Activated naive CD4-positive, alpha-beta T cell treated with anti-CD3 and anti-CD28 coated beads, Interleukin-2, amount 50 U/mL, for 24 hours (primary cell): ENCODE measurements at regions not wholly inside any gene's neighbourhood (a gene's known extent, or its start where the extent isn't known, plus 50 kb on each side); places are given as distances from the start of the nearest gene placed in this dataset.

Experiments
- H3K27ac Mint-ChIP-seq: one replicate; pipeline ENCODE4 v1.8.0; 2021; ENCODE audit warnings: mild to moderate bottlenecking, mixed read lengths
- H3K27me3 Mint-ChIP-seq: one replicate; pipeline ENCODE4 v1.8.0; 2021; ENCODE audit warnings: mixed read lengths
- H3K36me3 Mint-ChIP-seq: one replicate; pipeline ENCODE4 v1.8.0; 2021; ENCODE audit warnings: mixed read lengths
- H3K4me1 Mint-ChIP-seq: one replicate; pipeline ENCODE4 v1.8.0; 2021; ENCODE audit warnings: mixed read lengths
- H3K4me3 Mint-ChIP-seq: one replicate; pipeline ENCODE4 v1.8.0; 2021; ENCODE audit warnings: mild to moderate bottlenecking, mixed read lengths
- H3K9me3 Mint-ChIP-seq: one replicate; pipeline ENCODE4 v1.8.0; 2021; ENCODE audit warnings: mixed read lengths

DNA sequence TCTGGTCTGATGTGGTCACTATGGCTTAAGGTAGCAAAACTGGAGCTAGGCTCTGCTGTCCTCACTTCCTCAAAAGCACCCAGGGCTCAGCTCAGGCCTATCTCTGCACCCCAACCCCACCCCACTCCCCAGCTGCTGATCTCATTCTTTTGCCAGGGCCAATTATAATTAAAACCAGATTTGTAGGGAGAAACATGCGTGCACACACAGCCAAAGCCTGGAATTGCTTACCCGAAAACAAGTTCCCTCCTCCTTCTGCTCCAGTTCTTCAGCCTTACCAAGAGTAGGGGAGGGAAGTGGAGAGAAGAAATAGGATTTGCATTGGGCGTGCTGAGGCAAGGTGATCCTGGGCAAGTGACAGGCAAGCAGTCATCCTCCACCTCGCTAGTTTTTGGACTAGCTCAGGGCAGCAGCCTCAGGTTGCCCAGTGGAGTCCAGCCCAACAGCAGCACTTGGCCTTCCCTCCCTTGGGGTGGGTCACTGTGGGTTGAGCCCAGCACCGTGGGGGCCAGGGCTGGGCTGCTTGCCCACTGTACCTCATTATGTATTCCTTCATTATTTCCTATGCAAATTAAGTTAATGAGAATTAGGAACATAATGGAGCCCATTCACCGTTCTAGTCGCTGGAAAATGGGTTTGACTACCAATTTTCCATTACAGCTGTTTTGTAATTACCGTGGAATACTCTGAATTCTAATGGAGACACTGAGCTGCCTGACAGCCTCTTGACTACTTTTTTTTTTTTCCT, 199.1 kb upstream of the CELF4 start:
- Mint-ChIP-seq H3K9me3 (no peaks in the 10 kb centered on the region), H3K4me3 (no peak overlapping the region), H3K27ac (no peak overlapping the region), H3K4me1 (no peaks in the 10 kb centered on the region), H3K27me3 (no peaks in the 10 kb centered on the region), H3K36me3 (no peaks in the 10 kb centered on the region)

DNA sequence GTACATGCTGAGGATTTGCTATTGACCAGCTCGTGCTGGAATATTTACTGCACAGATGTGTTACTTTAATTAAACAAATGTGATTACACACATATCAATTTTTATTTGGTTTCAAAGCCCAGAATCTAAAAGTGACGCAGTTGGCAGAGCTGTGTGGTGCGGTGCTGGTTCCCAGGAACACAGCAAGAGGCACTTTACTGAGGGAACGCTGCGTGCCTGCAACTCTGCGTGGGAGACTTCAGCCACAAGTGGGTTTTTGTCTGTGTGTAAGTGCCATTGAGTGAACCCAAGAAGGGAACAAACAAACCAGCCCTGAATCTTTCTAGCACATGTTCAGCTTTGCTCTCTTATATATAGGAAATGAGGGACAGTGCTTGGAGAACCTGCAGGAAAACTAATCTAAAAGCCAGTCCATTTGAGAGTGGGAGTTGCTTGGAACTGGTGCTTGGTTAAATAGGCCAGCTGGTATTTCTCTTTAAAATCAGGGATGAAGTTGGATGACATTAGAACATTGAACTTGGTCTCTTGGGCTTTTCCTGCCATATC, 196.6 kb upstream of the CELF4 start:
- no peak overlapping the region for H3K27ac Mint-ChIP-seq
- H3K36me3 Mint-ChIP-seq = no peaks in the 10 kb centered on the region

DNA sequence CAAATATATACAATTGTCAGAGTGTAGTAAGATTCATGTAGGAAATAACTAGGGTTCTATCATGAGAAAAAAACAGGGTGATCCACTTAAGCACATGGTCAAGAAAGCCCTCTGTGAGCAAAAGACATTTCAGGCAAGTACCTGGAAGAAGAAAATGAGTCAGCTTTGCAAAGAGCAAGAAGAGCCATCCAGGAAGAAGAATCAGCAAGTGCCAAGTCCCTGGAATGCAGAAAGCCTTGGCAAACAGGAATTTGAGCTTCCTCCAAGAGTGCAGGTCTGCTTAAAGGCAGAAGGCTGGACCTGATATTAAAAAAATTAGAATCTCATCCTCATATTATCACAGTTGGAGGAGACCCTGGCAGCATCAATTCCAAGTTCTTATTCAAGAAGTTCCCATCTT, 188.5 kb upstream of the CELF4 start:
- Mint-ChIP-seq H3K36me3 (no peaks in the 10 kb centered on the region), H3K9me3 (no peaks in the 10 kb centered on the region), H3K4me3 (no peak overlapping the region), H3K27ac (no peak overlapping the region), H3K27me3 (peaks cover 3% of the 10 kb centered on the region), H3K4me1 (no peaks in the 10 kb centered on the region)

More for the DNA sequence above, 196.6 kb upstream of the CELF4 start:
- H3K9me3 Mint-ChIP-seq = no peaks in the 10 kb centered on the region
- no peak overlapping the region for H3K4me3 Mint-ChIP-seq
- no peaks in the 10 kb centered on the region for H3K27me3 Mint-ChIP-seq
- H3K4me1 Mint-ChIP-seq = no peaks in the 10 kb centered on the region

DNA sequence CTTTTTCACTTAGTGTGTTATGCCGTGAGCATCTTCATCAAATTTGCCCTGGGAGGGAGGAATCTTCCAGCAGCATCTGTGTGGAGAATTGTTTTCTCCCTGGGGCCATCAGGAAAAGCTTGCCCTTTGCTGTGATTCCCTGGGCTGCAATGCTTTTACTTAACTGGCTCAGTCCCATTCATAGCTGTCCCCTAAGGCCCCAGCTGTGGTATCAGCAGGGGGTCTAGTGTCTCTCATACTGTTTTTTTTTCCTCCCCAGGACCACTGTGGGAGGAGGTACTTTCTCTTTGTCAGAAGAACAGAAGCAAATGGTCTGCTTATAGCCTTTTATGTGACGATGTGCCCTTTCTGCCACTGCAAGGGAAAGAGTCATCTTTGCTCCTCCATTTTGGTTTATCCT, 176.8 kb upstream of the CELF4 start:
- Mint-ChIP-seq H3K4me3 (no peak overlapping the region), H3K9me3 (peaks cover 4% of the 10 kb centered on the region), H3K36me3 (no peaks in the 10 kb centered on the region), H3K27ac (no peak overlapping the region), H3K27me3 (peaks cover 1% of the 10 kb centered on the region), H3K4me1 (no peaks in the 10 kb centered on the region)

DNA sequence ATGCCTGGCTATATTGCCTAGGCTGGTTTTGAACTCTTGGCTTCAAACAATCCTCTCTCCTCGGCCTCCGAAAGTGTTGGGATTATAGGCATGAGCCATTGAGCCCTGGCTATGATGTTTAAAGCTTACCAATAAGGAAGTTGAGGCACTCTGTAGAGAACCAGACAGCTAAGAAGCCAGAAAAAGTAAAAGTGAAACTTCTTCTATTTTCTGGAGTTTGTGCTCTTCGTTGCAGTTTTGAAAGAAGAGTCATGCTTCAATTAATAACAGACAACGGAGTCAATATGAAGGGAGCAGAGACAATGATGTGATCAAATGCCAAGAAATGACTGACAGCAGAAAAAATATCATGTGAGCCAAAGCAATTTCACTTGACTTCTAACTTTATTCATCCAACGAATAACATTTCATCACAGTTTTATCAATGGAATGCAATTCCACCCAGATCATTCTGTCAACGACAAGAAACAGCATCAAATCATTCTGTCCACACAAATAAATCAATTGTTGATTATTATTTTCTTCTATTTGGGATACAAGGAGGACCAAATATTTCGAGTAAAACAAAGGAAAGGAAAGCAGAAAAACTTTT, 175.5 kb upstream of the CELF4 start:
- H3K27ac Mint-ChIP-seq = no peak overlapping the region
- peaks cover 1% of the 10 kb centered on the region for H3K27me3 Mint-ChIP-seq
- H3K9me3 Mint-ChIP-seq = peaks cover 4% of the 10 kb centered on the region
- H3K36me3 Mint-ChIP-seq = no peaks in the 10 kb centered on the region
- H3K4me3 Mint-ChIP-seq = no peak overlapping the region
- no peaks in the 10 kb centered on the region for H3K4me1 Mint-ChIP-seq

DNA sequence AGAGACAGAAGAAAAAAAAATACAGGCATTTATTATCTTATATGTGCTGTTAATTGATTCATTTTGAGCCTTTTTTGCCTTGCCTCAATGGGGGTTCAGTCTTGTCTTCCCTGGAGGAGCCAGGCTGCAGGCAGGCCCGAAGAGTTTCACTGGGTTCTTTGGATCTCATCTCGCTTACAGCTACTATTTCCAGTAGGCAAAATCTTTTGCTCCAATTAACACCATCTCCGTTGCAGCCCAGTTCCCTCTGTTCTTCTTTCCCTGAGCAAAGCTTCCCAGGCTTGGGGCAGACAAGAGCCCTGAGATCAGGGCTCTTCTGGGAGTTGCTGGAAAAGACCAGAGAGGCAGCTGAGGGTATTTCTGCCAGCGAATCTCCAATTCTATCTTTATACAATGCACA, 168.8 kb upstream of the CELF4 start:
- Mint-ChIP-seq H3K4me1 (no peaks in the 10 kb centered on the region), H3K27me3 (no peaks in the 10 kb centered on the region), H3K9me3 (peaks cover 5% of the 10 kb centered on the region), H3K27ac (no peak overlapping the region), H3K4me3 (no peak overlapping the region), H3K36me3 (no peaks in the 10 kb centered on the region)

DNA sequence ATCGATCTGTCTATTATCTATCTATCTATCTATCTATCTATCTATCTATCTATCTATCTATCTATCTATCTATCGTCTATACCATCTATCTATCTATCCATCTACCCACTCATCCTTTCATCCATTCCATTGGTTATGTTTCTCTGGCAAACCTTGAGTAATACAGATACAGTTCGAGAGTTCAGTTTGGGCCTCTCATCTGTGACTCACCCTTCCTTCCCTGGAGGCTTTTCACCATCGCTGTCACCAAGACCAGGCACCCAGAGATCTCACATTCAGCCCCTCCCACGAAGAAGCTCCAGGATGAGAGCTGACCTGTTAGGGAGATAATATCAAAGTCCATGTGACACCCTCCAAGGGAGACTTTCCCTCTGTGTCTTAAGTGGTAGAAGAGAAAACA, 164.1 kb upstream of the CELF4 start:
- Mint-ChIP-seq H3K4me3 (no peak overlapping the region), H3K36me3 (no peaks in the 10 kb centered on the region), H3K9me3 (peaks cover 10% of the 10 kb centered on the region), H3K27me3 (no peaks in the 10 kb centered on the region), H3K27ac (no peak overlapping the region), H3K4me1 (no peaks in the 10 kb centered on the region)

DNA sequence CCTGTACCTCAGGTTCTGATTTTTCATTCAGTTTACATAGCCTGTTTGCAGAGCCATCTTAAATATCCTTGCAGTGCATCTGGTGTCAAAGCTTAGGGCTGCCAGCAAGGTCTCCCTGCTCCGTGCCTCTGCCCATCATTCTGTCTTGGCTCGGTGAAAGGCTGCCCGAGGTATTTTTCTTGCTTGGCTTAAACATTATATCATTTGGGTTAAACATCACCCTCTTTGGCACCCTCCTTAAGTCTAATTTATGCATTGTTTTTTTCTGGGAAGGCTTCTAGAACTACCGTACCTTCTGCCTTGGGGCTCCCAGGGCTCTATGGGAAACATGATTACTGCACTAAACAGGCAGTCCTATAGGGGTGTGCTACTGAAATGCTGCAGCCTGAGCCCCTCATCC, 158.6 kb upstream of the CELF4 start:
- Mint-ChIP-seq H3K9me3 (peaks cover 5% of the 10 kb centered on the region), H3K4me3 (no peak overlapping the region), H3K27me3 (no peaks in the 10 kb centered on the region), H3K27ac (no peak overlapping the region), H3K4me1 (no peaks in the 10 kb centered on the region), H3K36me3 (no peaks in the 10 kb centered on the region)

DNA sequence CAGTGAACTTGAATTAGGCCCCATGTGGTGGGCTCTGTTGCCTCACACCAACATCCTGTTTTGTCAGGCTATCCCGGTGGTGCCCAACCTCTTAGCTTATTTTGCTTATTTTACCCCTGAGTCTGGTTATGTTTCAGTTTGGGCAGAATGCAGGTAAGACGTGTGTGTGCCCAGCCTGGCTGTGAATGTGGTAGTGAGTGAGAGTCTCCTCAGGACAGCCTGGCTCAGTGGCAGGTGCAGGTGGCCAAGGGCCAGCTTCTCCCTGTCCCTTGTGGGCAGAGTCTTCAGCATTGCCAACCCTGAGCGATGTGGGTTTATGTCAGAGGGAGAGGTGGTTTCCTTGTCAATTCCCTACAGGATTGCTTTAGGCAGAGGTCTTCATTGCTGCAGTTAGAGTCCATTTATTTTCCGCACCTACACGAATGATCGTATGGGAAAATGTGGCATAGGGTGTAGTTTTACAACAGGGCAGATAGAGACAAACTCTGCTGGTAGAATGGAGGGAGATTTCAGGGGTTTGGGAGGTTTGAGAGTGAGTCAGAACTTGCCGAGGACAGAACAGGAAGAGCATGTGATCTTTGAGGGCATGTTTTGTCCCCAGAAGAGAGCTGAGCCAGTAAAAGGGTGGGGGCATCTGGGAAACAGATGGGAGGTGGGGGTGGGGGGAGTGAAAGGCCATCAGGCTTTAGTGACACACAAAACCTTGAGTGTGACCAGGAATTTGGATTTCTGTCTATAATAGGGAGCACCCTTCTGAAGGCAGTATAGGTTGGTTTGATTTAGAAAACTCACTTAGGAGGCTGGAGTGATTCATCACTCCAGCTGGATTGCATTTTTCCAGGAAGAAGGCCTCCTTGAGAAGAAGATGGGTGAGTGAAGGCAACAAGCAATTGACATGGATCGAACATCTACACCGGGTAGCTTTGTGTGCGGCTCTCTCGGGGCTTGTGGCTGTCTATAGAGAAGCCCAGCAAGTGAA, 156.2 kb upstream of the CELF4 start:
- Mint-ChIP-seq H3K36me3 (no peaks in the 10 kb centered on the region), H3K4me3 (no peak overlapping the region), H3K27ac (no peak overlapping the region), H3K4me1 (no peaks in the 10 kb centered on the region), H3K9me3 (no peaks in the 10 kb centered on the region), H3K27me3 (no peaks in the 10 kb centered on the region)

DNA sequence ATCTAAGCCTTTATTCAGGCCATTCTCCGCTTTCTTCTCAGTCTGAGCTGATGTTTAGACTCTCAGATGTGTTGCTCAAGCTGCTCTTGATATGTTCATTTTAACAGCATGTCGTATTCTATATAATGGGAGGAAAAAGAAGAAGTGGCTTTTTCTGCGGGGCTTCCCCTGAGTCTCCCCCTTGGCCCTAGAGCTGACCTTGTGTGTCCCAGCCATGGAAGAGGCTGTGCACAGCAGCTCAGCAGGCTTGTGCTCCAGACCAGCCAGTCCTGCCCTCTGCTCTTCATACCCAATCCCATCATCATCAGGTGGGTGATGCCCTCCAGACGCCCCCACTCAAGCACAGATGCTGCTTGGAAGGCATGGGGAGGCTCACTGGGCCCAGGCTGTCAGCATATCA, 155.1 kb upstream of the CELF4 start:
- H3K36me3 Mint-ChIP-seq = no peaks in the 10 kb centered on the region
- H3K4me1 Mint-ChIP-seq = no peaks in the 10 kb centered on the region
- no peak overlapping the region for H3K4me3 Mint-ChIP-seq
- H3K27ac Mint-ChIP-seq = no peak overlapping the region
- H3K27me3 Mint-ChIP-seq = no peaks in the 10 kb centered on the region
- H3K9me3 Mint-ChIP-seq = no peaks in the 10 kb centered on the region

DNA sequence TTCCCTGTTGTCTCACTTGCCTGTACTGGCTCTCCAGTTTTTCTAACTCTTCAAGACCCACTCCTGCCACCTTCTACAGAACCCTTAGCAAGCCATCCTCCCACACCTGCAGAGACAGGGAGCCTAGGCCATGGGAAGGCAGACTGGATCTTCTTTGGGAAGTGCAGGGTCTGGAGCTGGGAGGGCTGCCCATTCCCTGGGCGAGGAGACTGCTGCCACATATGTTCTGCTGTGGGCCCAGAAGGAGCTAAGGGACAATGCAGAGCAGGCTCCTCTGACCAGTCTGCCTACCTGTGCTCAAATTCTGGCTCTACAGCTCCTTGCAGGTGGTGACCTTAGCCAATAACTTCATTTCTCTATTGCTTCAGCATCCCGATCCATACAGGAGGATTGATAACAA, 152.1 kb upstream of the CELF4 start:
- no peak overlapping the region for H3K27ac Mint-ChIP-seq
- H3K9me3 Mint-ChIP-seq = no peaks in the 10 kb centered on the region
- H3K4me1 Mint-ChIP-seq = no peaks in the 10 kb centered on the region
- no peaks in the 10 kb centered on the region for H3K27me3 Mint-ChIP-seq
- no peaks in the 10 kb centered on the region for H3K36me3 Mint-ChIP-seq
- H3K4me3 Mint-ChIP-seq = no peak overlapping the region

DNA sequence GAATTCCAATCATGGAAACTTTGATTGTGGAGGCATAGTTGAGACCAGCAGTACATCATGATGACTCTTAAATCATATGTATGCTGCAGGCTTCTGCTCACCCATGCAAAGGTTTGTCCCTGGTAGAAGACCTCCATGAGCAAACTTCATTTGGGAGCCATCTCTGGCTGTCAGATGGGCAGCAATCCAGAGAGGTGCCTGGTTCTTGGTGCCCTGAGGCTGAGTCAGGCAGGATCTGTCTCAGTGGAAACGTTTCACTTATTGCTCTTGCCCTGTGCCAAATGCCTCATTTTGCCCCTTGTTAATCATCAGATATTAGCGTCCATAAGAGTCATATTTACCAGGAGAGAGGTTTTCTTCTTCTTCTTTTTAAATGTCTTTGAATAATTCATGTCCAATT, 151.5 kb upstream of the CELF4 start:
- Mint-ChIP-seq H3K27ac (no peak overlapping the region), H3K36me3 (no peaks in the 10 kb centered on the region), H3K4me3 (no peak overlapping the region), H3K9me3 (no peaks in the 10 kb centered on the region), H3K27me3 (no peaks in the 10 kb centered on the region), H3K4me1 (no peaks in the 10 kb centered on the region)

DNA sequence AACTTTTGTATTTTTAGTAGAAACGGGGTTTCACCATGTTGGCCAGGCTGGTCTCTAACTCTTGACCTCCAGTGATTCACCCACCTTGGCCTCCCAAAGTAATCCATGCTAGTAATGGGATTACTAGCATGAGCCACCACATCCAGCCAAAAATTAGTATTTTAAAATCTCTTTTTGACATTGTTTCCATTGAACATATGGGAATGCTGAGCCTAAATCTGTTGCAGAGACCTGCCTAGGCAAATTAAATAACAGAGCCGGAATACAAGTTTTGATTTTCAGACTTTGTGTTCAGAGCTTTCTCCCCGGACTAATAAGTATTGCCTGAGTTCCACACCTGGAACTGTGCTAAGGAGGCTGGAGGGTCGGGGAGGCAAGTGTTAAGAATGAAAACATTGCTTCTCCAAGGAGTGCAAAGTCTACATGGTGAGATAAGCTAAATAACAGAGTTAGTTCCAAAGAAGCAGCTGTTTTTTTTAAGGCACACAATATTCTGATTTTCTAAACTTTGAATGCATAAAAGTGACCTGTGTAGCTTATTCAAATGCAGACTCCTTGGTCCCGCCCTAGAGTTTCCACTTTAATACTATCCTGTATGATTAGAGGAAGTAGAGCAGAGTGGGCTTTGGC, 150.6 kb upstream of the CELF4 start:
- Mint-ChIP-seq H3K4me3 (no peak overlapping the region), H3K9me3 (no peaks in the 10 kb centered on the region), H3K36me3 (no peaks in the 10 kb centered on the region), H3K4me1 (no peaks in the 10 kb centered on the region), H3K27me3 (no peaks in the 10 kb centered on the region), H3K27ac (no peak overlapping the region)

DNA sequence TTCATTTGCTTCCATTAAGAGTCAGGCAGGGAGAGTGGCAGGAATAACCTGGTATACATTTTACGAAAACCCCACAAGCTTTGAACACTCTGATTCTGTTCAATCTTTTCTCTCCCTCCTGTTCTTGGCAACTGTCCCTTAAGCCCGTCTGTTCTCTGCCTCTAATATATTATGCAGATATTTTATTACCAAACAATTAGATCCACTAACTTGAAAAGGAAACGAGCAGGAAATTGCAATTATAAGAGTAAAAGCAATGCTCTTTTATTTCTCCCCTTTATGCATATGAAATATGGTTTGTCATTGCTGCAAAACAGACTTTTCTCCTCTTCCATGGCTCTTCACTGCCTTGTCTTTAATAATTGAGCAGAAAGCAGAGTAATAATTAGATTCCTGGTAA, 149.1 kb upstream of the CELF4 start:
- no peak overlapping the region for H3K27ac Mint-ChIP-seq
- no peaks in the 10 kb centered on the region for H3K4me1 Mint-ChIP-seq
- no peak overlapping the region for H3K4me3 Mint-ChIP-seq
- H3K9me3 Mint-ChIP-seq = no peaks in the 10 kb centered on the region
- H3K36me3 Mint-ChIP-seq = no peaks in the 10 kb centered on the region
- H3K27me3 Mint-ChIP-seq = no peaks in the 10 kb centered on the region

DNA sequence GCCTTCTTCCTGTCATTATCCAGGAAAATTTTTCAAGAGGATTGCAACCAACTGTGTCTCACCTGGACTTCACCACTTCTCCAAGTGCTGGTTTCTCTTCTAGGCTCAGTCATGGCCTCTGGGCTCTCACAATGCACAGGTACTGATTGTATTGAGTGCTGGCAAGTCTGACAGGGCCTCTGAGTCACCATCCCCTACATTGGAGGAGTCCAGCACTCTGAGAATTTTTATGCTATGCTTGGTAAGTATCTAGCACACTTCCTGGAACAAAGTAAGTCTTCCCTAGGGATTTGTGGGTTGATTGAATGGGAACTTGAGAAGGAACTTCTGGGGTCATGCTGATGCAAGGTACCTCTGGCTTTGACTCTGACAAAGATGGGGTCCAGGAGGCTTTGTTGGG, 147.2 kb upstream of the CELF4 start:
- H3K9me3 Mint-ChIP-seq = no peaks in the 10 kb centered on the region
- no peak overlapping the region for H3K27ac Mint-ChIP-seq
- no peak overlapping the region for H3K4me3 Mint-ChIP-seq
- H3K36me3 Mint-ChIP-seq = no peaks in the 10 kb centered on the region
- no peaks in the 10 kb centered on the region for H3K4me1 Mint-ChIP-seq
- no peaks in the 10 kb centered on the region for H3K27me3 Mint-ChIP-seq
